HEK293 (cell line): ENCODE measurements at regions not wholly inside any gene's neighbourhood (a gene's known extent, or its start where the extent isn't known, plus 50 kb on each side); places are given as distances from the start of the nearest gene placed in this dataset.

ENCODE experiments used
- CTCF ChIA-PET: fragments of 350-600 bp; formaldehyde crosslinking; extraction: SDS; loops from one replicate; lab custom pipeline; 2021; ENCODE audit warnings: antibody characterized with exemption; lab: Yijun Ruan, JAX
- POLR2A ChIA-PET: fragments of 300-600 bp; formaldehyde crosslinking; extraction: SDS; loops from one replicate; lab custom pipeline; 2020; ENCODE audit warnings: antibody characterized with exemption, inconsistent platforms; lab: Yijun Ruan, JAX
- H3K27ac ChIP-seq: fragments of 200-500 bp; sonication (Bioruptor generic); 2 replicates; pipeline ENCODE4 v1.5.1; 2014; ENCODE audit warnings: low read depth, low read length, control low read depth, inconsistent platforms; ENCODE audit errors: extremely low read depth
- H3K36me3 ChIP-seq, 2 experiments: fragments of 200-500 bp in 1 of 2; sonication (Bioruptor generic) in 1 of 2; 1 replicate in 1 of 2; 2 replicates in 1 of 2; pipeline ENCODE4 v1.5.1; 2014 to 2017; ENCODE audit warnings: inconsistent platforms in 2 of 2, low read length in 2 of 2; ENCODE audit not compliant: control insufficient read depth in 2 of 2, insufficient read depth in 1 of 2
- H3K4me1 ChIP-seq: fragments of 200-500 bp; sonication (Bioruptor generic); 2 replicates; pipeline ENCODE4 v1.5.1; 2014; ENCODE audit warnings: mild to moderate bottlenecking, low read length, inconsistent platforms; ENCODE audit not compliant: control insufficient read depth, insufficient read depth
- H3K4me3 ChIP-seq: 2 replicates; pipeline ENCODE4 v1.5.1; 2011; ENCODE audit warnings: low read depth, mild to moderate bottlenecking, control low read depth, low read length, moderate library complexity
- H3K9me3 ChIP-seq: fragments of 200-500 bp; sonication (Bioruptor generic); 2 replicates; pipeline ENCODE4 v1.5.1; 2014; ENCODE audit warnings: low read depth, low read length, inconsistent platforms; ENCODE audit not compliant: control insufficient read depth, insufficient read depth
- GFI1B ChIP-seq: fragments of 450-650 bp; formaldehyde crosslinking; IDR thresholded peaks from 2 replicates; pipeline ENCODE4 v1.5.1; 2016; ENCODE audit warnings: missing biosample characterization, missing genetic modification characterization
- KLF9 ChIP-seq: fragments of 450-650 bp; formaldehyde crosslinking; IDR thresholded peaks from 2 replicates; pipeline ENCODE4 v1.5.1; 2016; ENCODE audit warnings: missing biosample characterization, missing genetic modification characterization, low read depth
- ZBTB7A ChIP-seq: fragments of 450-650 bp; formaldehyde crosslinking; IDR thresholded peaks from 2 replicates; pipeline ENCODE4 v1.5.1; 2016; ENCODE audit warnings: low read depth, missing biosample characterization, missing genetic modification characterization
- ZBTB8A ChIP-seq: fragments of 450-650 bp; formaldehyde crosslinking; IDR thresholded peaks from 2 replicates; pipeline ENCODE4 v1.5.1; 2016; ENCODE audit warnings: missing biosample characterization, missing genetic modification characterization
- ZNF138 ChIP-seq: fragments of 450-650 bp; formaldehyde crosslinking; IDR thresholded peaks from 2 replicates; pipeline ENCODE4 v1.5.1; 2016; ENCODE audit warnings: missing biosample characterization, missing genetic modification characterization, borderline replicate concordance
- ZNF211 ChIP-seq: fragments of 450-650 bp; formaldehyde crosslinking; IDR thresholded peaks from 2 replicates; pipeline ENCODE4 v1.5.1; 2016; ENCODE audit warnings: low read depth, missing biosample characterization, missing genetic modification characterization
- ZNF248 ChIP-seq: fragments of 450-650 bp; formaldehyde crosslinking; IDR thresholded peaks from 2 replicates; pipeline ENCODE4 v1.5.1; 2017; ENCODE audit warnings: missing biosample characterization, missing genetic modification characterization
- ZNF510 ChIP-seq: fragments of 450-650 bp; formaldehyde crosslinking; IDR thresholded peaks from 2 replicates; pipeline ENCODE4 v1.5.1; 2018; ENCODE audit warnings: mild to moderate bottlenecking, missing genetic modification characterization, missing biosample characterization; ENCODE audit not compliant: insufficient replicate concordance
- ZNF560 ChIP-seq: fragments of 450-650 bp; formaldehyde crosslinking; IDR thresholded peaks from 2 replicates; pipeline ENCODE4 v1.5.1; 2017; ENCODE audit warnings: missing biosample characterization, missing genetic modification characterization, borderline replicate concordance
- ZNF626 ChIP-seq: fragments of 450-650 bp; sonication (Bioruptor Pico); formaldehyde crosslinking; IDR thresholded peaks from 2 replicates; pipeline ENCODE4 v1.5.1; 2018; ENCODE audit warnings: missing biosample characterization, missing genetic modification characterization, inconsistent platforms
- ZNF670 ChIP-seq: fragments of 450-650 bp; formaldehyde crosslinking; IDR thresholded peaks from 2 replicates; pipeline ENCODE4 v1.5.1; 2016; ENCODE audit warnings: missing biosample characterization, missing genetic modification characterization, low read depth
- ZNF701 ChIP-seq: fragments of 450-650 bp; formaldehyde crosslinking; IDR thresholded peaks from 2 replicates; pipeline ENCODE4 v1.5.1; 2016; ENCODE audit warnings: missing biosample characterization, missing genetic modification characterization
- ZNF707 ChIP-seq: fragments of 450-650 bp; formaldehyde crosslinking; IDR thresholded peaks from 2 replicates; pipeline ENCODE4 v1.5.1; 2016; ENCODE audit warnings: missing biosample characterization, missing genetic modification characterization
- TF ChIP-seq, protein P1 (sequence below): fragments of 450-650 bp; formaldehyde crosslinking; IDR thresholded peaks from 2 replicates; pipeline ENCODE4; 2016; ENCODE audit warnings: missing biosample characterization, missing genetic modification characterization
- TF ChIP-seq, protein P2 (sequence below): fragments of 450-650 bp; formaldehyde crosslinking; conservative IDR thresholded peaks from 2 replicates; pipeline ENCODE4 v1.5.1; 2016; ENCODE audit warnings: low read depth, missing biosample characterization, missing genetic modification characterization
- TF ChIP-seq, protein P3 (sequence below): fragments of 450-650 bp; formaldehyde crosslinking; optimal IDR thresholded peaks from 2 replicates; pipeline ENCODE3; 2016; ENCODE audit warnings: missing biosample characterization, mild to moderate bottlenecking, missing genetic modification characterization
- TF ChIP-seq, protein P4 (sequence below): fragments of 450-650 bp; formaldehyde crosslinking; IDR thresholded peaks from 2 replicates; pipeline ENCODE4 v1.5.1; 2016; ENCODE audit warnings: missing biosample characterization, missing genetic modification characterization
- TF ChIP-seq, protein P5 (sequence below): fragments of 450-650 bp; formaldehyde crosslinking; IDR thresholded peaks from 2 replicates; pipeline ENCODE4 v1.5.1; 2016; ENCODE audit warnings: missing biosample characterization, missing genetic modification characterization

DNA sequence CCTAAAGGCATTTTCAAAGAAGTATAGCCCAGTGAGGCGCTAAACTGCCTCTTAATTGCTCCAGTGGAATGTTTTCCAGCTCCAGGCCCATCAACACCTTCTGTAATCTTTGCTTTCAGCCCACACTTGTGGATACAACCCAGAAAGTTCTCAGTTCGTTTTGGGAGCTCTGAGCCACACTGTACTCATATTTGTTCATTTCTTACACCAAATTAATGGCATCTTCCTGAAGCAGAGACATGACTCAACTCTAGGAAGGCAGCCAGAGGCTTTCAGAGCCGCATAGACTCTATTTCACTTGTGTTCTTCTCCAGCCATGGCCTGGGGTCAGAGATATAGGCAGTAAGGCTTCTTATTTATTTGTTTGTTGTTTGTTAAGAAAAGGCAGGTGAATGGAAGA lies 175.5 kb upstream of the NCAM1 start (continued):
- TF ChIP-seq, protein P1, sequence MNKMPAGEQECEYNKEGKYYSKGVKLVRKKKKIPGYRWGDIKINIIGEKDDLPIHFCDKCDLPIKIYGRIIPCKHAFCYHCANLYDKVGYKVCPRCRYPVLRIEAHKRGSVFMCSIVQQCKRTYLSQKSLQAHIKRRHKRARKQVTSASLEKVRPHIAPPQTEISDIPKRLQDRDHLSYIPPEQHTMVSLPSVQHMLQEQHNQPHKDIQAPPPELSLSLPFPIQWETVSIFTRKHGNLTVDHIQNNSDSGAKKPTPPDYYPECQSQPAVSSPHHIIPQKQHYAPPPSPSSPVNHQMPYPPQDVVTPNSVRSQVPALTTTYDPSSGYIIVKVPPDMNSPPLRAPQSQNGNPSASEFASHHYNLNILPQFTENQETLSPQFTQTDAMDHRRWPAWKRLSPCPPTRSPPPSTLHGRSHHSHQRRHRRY, result no peak
- TF ChIP-seq GFI1B (tag by site-specific recombination) (no peak), ZNF248 (tag by site-specific recombination) (no peak), ZNF707 (no peak), ZBTB8A (no peak), ZNF138 (tag by site-specific recombination) (no peak), ZNF510 (tag by site-specific recombination) (no peak), ZBTB7A (no peak)
- TF ChIP-seq, all 188 proteins: peak for 0

DNA sequence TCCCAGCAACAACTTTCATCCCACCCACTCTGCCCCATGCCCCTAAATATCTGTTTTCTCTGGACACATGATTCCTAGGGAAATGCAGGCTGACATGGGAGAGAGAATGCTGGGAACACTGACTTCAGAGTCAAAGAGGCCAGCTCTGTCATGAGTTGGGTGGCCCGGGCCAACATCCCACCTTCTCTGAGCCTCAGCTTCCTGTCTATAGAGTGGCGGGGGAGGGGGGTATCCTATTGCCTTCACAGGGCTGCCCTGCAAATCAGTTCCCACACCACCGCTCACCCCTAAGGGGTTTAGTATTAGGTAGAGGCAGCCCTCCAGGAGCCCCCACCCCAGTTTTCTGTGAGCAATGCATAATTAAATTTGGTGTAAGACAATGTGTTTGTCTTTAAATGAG lies 175.0 kb upstream of the NCAM1 start:
- Histone ChIP-seq H3K27ac (no peak overlapping the region), H3K9me3 (no peaks in the 10 kb centered on the region), H3K36me3 (no peaks in the 10 kb centered on the region), H3K4me1 (no peaks in the 10 kb centered on the region), H3K4me3 (no peak overlapping the region)
- CTCF ChIA-PET, result interaction anchor here (1.3 kb wide), 1 partner anchor 10 kb away, joined by 5 read pairs; no protein-coding TSS in a partner anchor
- POLR2A ChIA-PET, result no interaction called here
- TF ChIP-seq, protein P2, sequence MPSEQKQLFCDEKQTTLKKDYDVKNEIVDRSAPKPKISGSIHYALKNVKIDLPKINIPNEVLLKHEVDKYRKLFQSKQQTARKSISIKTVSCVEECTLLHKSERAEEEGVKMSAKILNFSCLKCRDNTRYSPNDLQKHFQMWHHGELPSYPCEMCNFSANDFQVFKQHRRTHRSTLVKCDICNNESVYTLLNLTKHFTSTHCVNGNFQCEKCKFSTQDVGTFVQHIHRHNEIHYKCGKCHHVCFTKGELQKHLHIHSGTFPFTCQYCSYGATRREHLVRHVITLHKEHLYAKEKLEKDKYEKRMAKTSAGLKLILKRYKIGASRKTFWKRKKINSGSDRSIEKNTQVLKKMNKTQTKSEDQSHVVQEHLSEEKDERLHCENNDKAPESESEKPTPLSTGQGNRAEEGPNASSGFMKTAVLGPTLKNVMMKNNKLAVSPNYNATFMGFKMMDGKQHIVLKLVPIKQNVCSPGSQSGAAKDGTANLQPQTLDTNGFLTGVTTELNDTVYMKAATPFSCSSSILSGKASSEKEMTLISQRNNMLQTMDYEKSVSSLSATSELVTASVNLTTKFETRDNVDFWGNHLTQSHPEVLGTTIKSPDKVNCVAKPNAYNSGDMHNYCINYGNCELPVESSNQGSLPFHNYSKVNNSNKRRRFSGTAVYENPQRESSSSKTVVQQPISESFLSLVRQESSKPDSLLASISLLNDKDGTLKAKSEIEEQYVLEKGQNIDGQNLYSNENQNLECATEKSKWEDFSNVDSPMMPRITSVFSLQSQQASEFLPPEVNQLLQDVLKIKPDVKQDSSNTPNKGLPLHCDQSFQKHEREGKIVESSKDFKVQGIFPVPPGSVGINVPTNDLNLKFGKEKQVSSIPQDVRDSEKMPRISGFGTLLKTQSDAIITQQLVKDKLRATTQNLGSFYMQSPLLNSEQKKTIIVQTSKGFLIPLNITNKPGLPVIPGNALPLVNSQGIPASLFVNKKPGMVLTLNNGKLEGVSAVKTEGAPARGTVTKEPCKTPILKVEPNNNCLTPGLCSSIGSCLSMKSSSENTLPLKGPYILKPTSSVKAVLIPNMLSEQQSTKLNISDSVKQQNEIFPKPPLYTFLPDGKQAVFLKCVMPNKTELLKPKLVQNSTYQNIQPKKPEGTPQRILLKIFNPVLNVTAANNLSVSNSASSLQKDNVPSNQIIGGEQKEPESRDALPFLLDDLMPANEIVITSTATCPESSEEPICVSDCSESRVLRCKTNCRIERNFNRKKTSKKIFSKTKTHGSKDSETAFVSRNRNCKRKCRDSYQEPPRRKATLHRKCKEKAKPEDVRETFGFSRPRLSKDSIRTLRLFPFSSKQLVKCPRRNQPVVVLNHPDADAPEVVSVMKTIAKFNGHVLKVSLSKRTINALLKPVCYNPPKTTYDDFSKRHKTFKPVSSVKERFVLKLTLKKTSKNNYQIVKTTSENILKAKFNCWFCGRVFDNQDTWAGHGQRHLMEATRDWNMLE (tag by site-specific recombination), result no peak
- TF ChIP-seq ZNF560 (tag by site-specific recombination) (no peak), GFI1B (tag by site-specific recombination) (no peak), ZNF626 (tag by site-specific recombination) (no peak), ZNF211 (tag by site-specific recombination) (no peak)
- TF ChIP-seq, protein P3, sequence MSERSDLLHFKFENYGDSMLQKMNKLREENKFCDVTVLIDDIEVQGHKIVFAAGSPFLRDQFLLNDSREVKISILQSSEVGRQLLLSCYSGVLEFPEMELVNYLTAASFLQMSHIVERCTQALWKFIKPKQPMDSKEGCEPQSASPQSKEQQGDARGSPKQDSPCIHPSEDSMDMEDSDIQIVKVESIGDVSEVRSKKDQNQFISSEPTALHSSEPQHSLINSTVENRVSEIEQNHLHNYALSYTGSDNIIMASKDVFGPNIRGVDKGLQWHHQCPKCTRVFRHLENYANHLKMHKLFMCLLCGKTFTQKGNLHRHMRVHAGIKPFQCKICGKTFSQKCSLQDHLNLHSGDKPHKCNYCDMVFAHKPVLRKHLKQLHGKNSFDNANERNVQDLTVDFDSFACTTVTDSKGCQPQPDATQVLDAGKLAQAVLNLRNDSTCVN, result no peak

DNA sequence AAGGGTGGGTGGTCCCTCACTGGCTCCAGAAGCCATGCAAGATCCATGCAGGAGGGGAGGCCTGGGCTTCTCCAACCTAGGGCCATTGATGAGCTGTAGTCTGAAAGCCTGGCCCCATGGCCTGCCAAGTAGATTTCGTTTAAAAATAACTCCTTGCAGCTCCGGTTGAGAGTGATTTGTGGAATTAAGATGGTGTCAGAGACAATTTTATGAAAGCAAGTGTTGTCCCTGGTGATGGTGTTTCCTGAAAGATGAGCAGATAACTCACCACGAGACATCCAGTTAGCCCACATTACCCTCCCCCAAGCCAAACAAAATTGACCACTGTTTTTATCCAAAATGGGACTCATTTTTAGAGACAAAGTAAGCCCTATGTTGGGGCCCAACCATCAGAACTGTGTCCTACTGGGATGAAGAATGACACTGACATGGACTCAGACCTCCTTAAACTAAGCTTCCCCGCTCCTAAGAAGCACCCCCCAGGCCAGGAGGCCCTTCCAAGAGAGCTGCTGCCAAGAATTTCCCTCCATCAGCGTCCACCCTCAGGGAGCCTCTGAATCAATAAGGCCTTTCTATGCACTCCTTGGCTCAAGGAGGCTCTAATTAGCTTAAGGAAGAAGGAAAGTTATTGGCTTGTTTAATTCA lies 174.2 kb upstream of the NCAM1 start:
- Histone ChIP-seq H3K4me1 (no peaks in the 10 kb centered on the region), H3K9me3 (no peaks in the 10 kb centered on the region), H3K4me3 (no peak overlapping the region), H3K36me3 (no peaks in the 10 kb centered on the region), H3K27ac (no peak overlapping the region)
- CTCF ChIA-PET, result interaction anchor here (1.3 kb wide), 2 partner anchors 9 to 199 kb away, joined by 4 to 5 read pairs; no protein-coding TSS in a partner anchor
- POLR2A ChIA-PET, result no interaction called here
- no peak for TF ChIP-seq ZNF670 (tag by site-specific recombination)
- TF ChIP-seq, protein P4, sequence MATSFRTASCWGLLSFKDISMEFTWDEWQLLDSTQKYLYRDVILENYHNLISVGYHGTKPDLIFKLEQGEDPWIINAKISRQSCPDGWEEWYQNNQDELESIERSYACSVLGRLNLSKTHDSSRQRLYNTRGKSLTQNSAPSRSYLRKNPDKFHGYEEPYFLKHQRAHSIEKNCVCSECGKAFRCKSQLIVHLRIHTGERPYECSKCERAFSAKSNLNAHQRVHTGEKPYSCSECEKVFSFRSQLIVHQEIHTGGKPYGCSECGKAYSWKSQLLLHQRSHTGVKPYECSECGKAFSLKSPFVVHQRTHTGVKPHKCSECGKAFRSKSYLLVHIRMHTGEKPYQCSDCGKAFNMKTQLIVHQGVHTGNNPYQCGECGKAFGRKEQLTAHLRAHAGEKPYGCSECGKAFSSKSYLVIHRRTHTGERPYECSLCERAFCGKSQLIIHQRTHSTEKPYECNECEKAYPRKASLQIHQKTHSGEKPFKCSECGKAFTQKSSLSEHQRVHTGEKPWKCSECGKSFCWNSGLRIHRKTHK, result no peak
- TF ChIP-seq KLF9 (tag by site-specific recombination), result no peak
- no peak for TF ChIP-seq ZNF701 (tag by site-specific recombination)
- TF ChIP-seq, protein P5, sequence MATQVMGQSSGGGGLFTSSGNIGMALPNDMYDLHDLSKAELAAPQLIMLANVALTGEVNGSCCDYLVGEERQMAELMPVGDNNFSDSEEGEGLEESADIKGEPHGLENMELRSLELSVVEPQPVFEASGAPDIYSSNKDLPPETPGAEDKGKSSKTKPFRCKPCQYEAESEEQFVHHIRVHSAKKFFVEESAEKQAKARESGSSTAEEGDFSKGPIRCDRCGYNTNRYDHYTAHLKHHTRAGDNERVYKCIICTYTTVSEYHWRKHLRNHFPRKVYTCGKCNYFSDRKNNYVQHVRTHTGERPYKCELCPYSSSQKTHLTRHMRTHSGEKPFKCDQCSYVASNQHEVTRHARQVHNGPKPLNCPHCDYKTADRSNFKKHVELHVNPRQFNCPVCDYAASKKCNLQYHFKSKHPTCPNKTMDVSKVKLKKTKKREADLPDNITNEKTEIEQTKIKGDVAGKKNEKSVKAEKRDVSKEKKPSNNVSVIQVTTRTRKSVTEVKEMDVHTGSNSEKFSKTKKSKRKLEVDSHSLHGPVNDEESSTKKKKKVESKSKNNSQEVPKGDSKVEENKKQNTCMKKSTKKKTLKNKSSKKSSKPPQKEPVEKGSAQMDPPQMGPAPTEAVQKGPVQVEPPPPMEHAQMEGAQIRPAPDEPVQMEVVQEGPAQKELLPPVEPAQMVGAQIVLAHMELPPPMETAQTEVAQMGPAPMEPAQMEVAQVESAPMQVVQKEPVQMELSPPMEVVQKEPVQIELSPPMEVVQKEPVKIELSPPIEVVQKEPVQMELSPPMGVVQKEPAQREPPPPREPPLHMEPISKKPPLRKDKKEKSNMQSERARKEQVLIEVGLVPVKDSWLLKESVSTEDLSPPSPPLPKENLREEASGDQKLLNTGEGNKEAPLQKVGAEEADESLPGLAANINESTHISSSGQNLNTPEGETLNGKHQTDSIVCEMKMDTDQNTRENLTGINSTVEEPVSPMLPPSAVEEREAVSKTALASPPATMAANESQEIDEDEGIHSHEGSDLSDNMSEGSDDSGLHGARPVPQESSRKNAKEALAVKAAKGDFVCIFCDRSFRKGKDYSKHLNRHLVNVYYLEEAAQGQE (tag by site-specific recombination), result no peak
